Neural cell (in vitro differentiated cells): ENCODE measurements at regions not wholly inside any gene's neighbourhood (a gene's known extent, or its start where the extent isn't known, plus 50 kb on each side); places are given as distances from the start of the nearest gene placed in this dataset.
A peak's percentile ranks its signal among the peaks of the same experiment; 100 is the strongest.

Experiments
- H2AFZ ChIP-seq: fragments of 200-600, 300-800 bp; sonication (generic), shearing (Covaris generic); 2 replicates; pipeline ENCODE4 v1.6.0; 2014; ENCODE audit warnings: low read depth, mild to moderate bottlenecking, antibody characterized with exemption, low read length, moderate library complexity
- H3F3A ChIP-seq: fragments of 200-600 bp; shearing (Covaris generic); 2 replicates; pipeline ENCODE4 v1.6.1; 2016; ENCODE audit warnings: mild to moderate bottlenecking, moderate library complexity, mixed read lengths, antibody characterized with exemption, low read length; ENCODE audit not compliant: insufficient read depth, poor library complexity, severe bottlenecking
- H3K27ac ChIP-seq: fragments of 200-600, 300-800 bp; sonication (generic), shearing (Covaris generic); 2 replicates; pipeline ENCODE4 v1.5.1; 2014; ENCODE audit warnings: mild to moderate bottlenecking, low read length, moderate library complexity
- H3K27me3 ChIP-seq: fragments of 300-800, 200-600 bp; sonication (generic), shearing (Covaris generic); 2 replicates; pipeline ENCODE4 v1.6.0; 2014; ENCODE audit warnings: mild to moderate bottlenecking, low read depth, low read length, moderate library complexity; ENCODE audit not compliant: insufficient read depth
- H3K36me3 ChIP-seq: fragments of 300-800, 200-600 bp; sonication (generic), shearing (Covaris generic); 2 replicates; pipeline ENCODE4 v1.5.1; 2014; ENCODE audit warnings: mild to moderate bottlenecking, antibody characterized with exemption, low read length, moderate library complexity; ENCODE audit not compliant: insufficient read depth
- H3K4me2 ChIP-seq: fragments of 300-800, 200-600 bp; sonication (generic), shearing (Covaris generic); 2 replicates; pipeline ENCODE4 v1.6.0; 2014; ENCODE audit warnings: mild to moderate bottlenecking, low read length
- H3K4me3 ChIP-seq: fragments of 300-800, 200-600 bp; sonication (generic), shearing (Covaris generic); 2 replicates; pipeline ENCODE4 v1.5.1; 2014; ENCODE audit warnings: mild to moderate bottlenecking, low read length, moderate library complexity
- H3K79me2 ChIP-seq: fragments of 200-600 bp; shearing (Covaris generic); replicated peaks from 2 replicates; pipeline ENCODE4 v1.6.0; 2014; ENCODE audit warnings: mild to moderate bottlenecking, low read length, moderate library complexity; ENCODE audit not compliant: insufficient read depth
- H3K9ac ChIP-seq: fragments of 300-800, 200-600 bp; sonication (generic), shearing (Covaris generic); 2 replicates; pipeline ENCODE4 v1.6.1; 2016; ENCODE audit warnings: mild to moderate bottlenecking, low read length, mixed read lengths
- H3K9me2 ChIP-seq: fragments of 200-600 bp; shearing (Covaris generic); 2 replicates; pipeline ENCODE4 v1.6.1; 2016; ENCODE audit warnings: mild to moderate bottlenecking, low read length, mixed read lengths; ENCODE audit not compliant: insufficient read depth
- H3K9me3 ChIP-seq: fragments of 200-600, 300-800 bp; sonication (generic), shearing (Covaris generic); 2 replicates; pipeline ENCODE4 v1.6.1; 2016; ENCODE audit warnings: mild to moderate bottlenecking, mixed run types, low read length, moderate library complexity, mixed read lengths
- H4K20me1 ChIP-seq: fragments of 200-600 bp; shearing (Covaris generic); 2 replicates; pipeline ENCODE4 v1.6.1; 2016; ENCODE audit warnings: mild to moderate bottlenecking, mixed run types; ENCODE audit not compliant: insufficient read depth
- EP300 ChIP-seq: fragments of 450-650 bp; conservative IDR thresholded peaks from 2 replicates; pipeline ENCODE4 v1.6.1; 2014; ENCODE audit warnings: antibody characterized with exemption, mild to moderate bottlenecking, moderate library complexity; ENCODE audit not compliant: poor library complexity, severe bottlenecking
- EZH2 ChIP-seq: fragments of 200-600, 300-800 bp; shearing (Covaris generic), sonication (generic); IDR thresholded peaks from 2 replicates; pipeline ENCODE4 v1.6.1; 2014; ENCODE audit warnings: antibody characterized with exemption, low read length, borderline replicate concordance, mild to moderate bottlenecking; ENCODE audit not compliant: insufficient read depth, poor library complexity, severe bottlenecking
- MXI1 ChIP-seq: fragments of 450-650 bp; conservative IDR thresholded peaks from 2 replicates; pipeline ENCODE4 v1.6.1; 2014; ENCODE audit warnings: antibody characterized with exemption, mild to moderate bottlenecking; ENCODE audit not compliant: poor library complexity, severe bottlenecking
- POLR2AphosphoS5 ChIP-seq: IDR thresholded peaks from 2 replicates; pipeline ENCODE4 v1.6.1; 2012
- RAD21 ChIP-seq: fragments of 450-650 bp; conservative IDR thresholded peaks from 2 replicates; pipeline ENCODE4 v1.6.1; 2014; ENCODE audit warnings: antibody characterized with exemption, mild to moderate bottlenecking, moderate library complexity
- SMC3 ChIP-seq: fragments of 450-650 bp; conservative IDR thresholded peaks from 2 replicates; pipeline ENCODE4 v1.6.1; 2014; ENCODE audit warnings: antibody characterized with exemption, mild to moderate bottlenecking, moderate library complexity; ENCODE audit not compliant: poor library complexity
- TAF1 ChIP-seq: IDR thresholded peaks from 2 replicates; pipeline ENCODE4 v1.6.1; 2012; ENCODE audit warnings: low read depth
- TF ChIP-seq, protein P1 (sequence below): IDR thresholded peaks from 2 replicates; pipeline ENCODE4 v1.6.1; 2012; ENCODE audit warnings: borderline replicate concordance
- TF ChIP-seq, protein P2 (sequence below): fragments of 450-650 bp; IDR thresholded peaks from 2 replicates; pipeline ENCODE4 v1.5.1; 2014; ENCODE audit warnings: antibody characterized with exemption, mild to moderate bottlenecking, moderate library complexity; ENCODE audit not compliant: poor library complexity, severe bottlenecking

DNA sequence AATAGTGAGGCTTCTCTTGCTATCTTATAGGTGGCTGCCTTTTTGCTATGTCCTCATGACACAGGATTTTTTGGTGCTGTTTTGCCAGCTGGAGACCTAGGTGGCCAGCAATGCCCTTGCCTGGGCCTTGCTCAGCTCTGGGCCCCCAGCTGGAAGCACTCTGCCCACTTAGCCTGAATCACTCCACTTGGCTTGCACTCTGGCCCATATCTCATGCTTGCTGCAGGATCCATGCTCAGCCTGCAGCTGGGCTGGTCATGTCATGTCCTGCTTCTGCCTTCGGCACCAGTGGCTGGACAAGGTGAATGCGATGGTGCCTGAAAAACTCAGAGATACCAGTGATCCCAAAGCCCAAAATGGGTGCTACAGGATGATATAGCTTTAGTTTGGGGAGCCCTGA lies 818.6 kb upstream of the FAT3 start:
- Histone ChIP-seq H3F3A (no peaks in the 10 kb centered on the region), H3K9me3 (no peaks in the 10 kb centered on the region), H2AFZ (no peak overlapping the region), H3K36me3 (no peaks in the 10 kb centered on the region), H3K9ac (no peak overlapping the region), H3K4me3 (no peak overlapping the region), H3K27ac (no peak overlapping the region), H4K20me1 (no peaks in the 10 kb centered on the region), H3K9me2 (no peaks in the 10 kb centered on the region), H3K27me3 (no peaks in the 10 kb centered on the region), H3K79me2 (no peaks in the 10 kb centered on the region), H3K4me2 (no peak overlapping the region)
- TF ChIP-seq RAD21 (no peak), SMC3 (no peak), POLR2AphosphoS5 (no peak), EP300 (no peak), TAF1 (no peak), EZH2 (no peak), MXI1 (no peak)
- TF ChIP-seq, protein P1, sequence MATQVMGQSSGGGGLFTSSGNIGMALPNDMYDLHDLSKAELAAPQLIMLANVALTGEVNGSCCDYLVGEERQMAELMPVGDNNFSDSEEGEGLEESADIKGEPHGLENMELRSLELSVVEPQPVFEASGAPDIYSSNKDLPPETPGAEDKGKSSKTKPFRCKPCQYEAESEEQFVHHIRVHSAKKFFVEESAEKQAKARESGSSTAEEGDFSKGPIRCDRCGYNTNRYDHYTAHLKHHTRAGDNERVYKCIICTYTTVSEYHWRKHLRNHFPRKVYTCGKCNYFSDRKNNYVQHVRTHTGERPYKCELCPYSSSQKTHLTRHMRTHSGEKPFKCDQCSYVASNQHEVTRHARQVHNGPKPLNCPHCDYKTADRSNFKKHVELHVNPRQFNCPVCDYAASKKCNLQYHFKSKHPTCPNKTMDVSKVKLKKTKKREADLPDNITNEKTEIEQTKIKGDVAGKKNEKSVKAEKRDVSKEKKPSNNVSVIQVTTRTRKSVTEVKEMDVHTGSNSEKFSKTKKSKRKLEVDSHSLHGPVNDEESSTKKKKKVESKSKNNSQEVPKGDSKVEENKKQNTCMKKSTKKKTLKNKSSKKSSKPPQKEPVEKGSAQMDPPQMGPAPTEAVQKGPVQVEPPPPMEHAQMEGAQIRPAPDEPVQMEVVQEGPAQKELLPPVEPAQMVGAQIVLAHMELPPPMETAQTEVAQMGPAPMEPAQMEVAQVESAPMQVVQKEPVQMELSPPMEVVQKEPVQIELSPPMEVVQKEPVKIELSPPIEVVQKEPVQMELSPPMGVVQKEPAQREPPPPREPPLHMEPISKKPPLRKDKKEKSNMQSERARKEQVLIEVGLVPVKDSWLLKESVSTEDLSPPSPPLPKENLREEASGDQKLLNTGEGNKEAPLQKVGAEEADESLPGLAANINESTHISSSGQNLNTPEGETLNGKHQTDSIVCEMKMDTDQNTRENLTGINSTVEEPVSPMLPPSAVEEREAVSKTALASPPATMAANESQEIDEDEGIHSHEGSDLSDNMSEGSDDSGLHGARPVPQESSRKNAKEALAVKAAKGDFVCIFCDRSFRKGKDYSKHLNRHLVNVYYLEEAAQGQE = no peak
- TF ChIP-seq, protein P2, sequence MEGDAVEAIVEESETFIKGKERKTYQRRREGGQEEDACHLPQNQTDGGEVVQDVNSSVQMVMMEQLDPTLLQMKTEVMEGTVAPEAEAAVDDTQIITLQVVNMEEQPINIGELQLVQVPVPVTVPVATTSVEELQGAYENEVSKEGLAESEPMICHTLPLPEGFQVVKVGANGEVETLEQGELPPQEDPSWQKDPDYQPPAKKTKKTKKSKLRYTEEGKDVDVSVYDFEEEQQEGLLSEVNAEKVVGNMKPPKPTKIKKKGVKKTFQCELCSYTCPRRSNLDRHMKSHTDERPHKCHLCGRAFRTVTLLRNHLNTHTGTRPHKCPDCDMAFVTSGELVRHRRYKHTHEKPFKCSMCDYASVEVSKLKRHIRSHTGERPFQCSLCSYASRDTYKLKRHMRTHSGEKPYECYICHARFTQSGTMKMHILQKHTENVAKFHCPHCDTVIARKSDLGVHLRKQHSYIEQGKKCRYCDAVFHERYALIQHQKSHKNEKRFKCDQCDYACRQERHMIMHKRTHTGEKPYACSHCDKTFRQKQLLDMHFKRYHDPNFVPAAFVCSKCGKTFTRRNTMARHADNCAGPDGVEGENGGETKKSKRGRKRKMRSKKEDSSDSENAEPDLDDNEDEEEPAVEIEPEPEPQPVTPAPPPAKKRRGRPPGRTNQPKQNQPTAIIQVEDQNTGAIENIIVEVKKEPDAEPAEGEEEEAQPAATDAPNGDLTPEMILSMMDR = no peak

DNA sequence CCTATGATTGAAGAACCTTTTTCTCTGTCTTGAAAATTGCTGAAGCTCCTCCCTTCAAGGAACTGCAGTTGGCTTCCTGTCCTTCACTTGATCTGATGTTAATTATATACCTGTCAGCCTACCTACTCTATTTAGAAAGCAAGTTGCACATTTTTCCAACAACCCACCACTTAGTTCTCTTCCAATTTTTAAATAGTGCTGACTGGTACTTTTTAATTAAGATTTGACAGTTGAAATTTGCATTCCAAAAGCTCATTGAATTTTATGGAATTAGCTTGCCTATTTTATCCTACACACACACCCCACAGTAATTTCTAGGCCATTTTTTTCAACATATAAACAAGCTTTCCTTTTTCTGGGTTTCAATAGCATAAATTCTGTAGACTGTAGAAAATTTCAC lies 820.3 kb upstream of the FAT3 start:
- H4K20me1 ChIP-seq = no peaks in the 10 kb centered on the region
- H3K9me3 ChIP-seq = no peaks in the 10 kb centered on the region
- H2AFZ ChIP-seq = no peak overlapping the region
- H3K79me2 ChIP-seq = no peaks in the 10 kb centered on the region
- no peaks in the 10 kb centered on the region for H3K27me3 ChIP-seq
- peak; percentile 39 for TF ChIP-seq POLR2AphosphoS5
- peak; percentile 40 for TF ChIP-seq EP300
- TF ChIP-seq SMC3 = no peak
- H3K9me2 ChIP-seq = no peaks in the 10 kb centered on the region
- peak overlapping the region; percentile 17 for H3K4me2 ChIP-seq
- H3K27ac ChIP-seq = no peak overlapping the region
- H3F3A ChIP-seq = no peaks in the 10 kb centered on the region
- no peaks in the 10 kb centered on the region for H3K36me3 ChIP-seq
- no peak overlapping the region for H3K4me3 ChIP-seq
- no peak overlapping the region for H3K9ac ChIP-seq

DNA sequence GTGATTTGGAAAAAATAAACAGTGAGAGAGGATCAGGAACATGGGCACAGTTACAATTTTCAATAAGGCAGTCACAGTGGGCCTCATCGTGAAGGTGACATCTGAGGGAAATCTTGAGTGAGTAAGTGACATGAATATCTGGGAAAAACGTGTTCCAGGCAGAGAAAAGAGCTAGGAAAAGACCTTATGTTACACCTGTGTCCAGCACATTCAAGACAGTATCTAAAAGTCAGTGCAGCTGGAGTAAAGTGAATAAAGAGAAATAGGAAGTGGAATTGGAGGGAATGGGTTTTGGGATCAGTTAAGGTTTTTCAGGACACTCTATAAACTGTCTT lies 827.5 kb upstream of the FAT3 start:
- H3F3A ChIP-seq = no peaks in the 10 kb centered on the region
- H3K9ac ChIP-seq = no peak overlapping the region
- H3K4me2 ChIP-seq = no peak overlapping the region
- H3K4me3 ChIP-seq = no peak overlapping the region
- no peaks in the 10 kb centered on the region for H4K20me1 ChIP-seq
- no peaks in the 10 kb centered on the region for H3K9me3 ChIP-seq
- H3K36me3 ChIP-seq = no peaks in the 10 kb centered on the region
- no peaks in the 10 kb centered on the region for H3K79me2 ChIP-seq
- H2AFZ ChIP-seq = no peak overlapping the region
- TF ChIP-seq EZH2 = no peak
- TF ChIP-seq, protein P2 = no peak
- TF ChIP-seq, protein P1 = no peak
- no peak for TF ChIP-seq MXI1
- no peak for TF ChIP-seq POLR2AphosphoS5
- no peak for TF ChIP-seq SMC3
- TF ChIP-seq RAD21 = no peak
- no peak for TF ChIP-seq TAF1
- TF ChIP-seq EP300 = no peak
- H3K9me2 ChIP-seq = no peaks in the 10 kb centered on the region
- no peak overlapping the region for H3K27ac ChIP-seq
- no peaks in the 10 kb centered on the region for H3K27me3 ChIP-seq
